OCI-LY1 (cell line): ENCODE measurements at regions not wholly inside any gene's neighbourhood (a gene's known extent, or its start where the extent isn't known, plus 50 kb on each side); places are given as distances from the start of the nearest gene placed in this dataset.

Source experiments
- H2AFZ ChIP-seq: fragments of 200-600 bp; sonication (generic), shearing (Covaris generic); 2 replicates; pipeline ENCODE4 v1.6.0; 2014; ENCODE audit warnings: antibody characterized with exemption, mild to moderate bottlenecking, low read length
- H3F3A ChIP-seq: fragments of 200-600 bp; sonication (generic), shearing (Covaris generic); 2 replicates; pipeline ENCODE4 v1.6.0; 2014; ENCODE audit warnings: mild to moderate bottlenecking, antibody characterized with exemption, low read length, moderate library complexity; ENCODE audit not compliant: insufficient read depth
- H3K27ac ChIP-seq: fragments of 200-600 bp; sonication (generic); 2 replicates; pipeline ENCODE4 v1.5.1; 2014; ENCODE audit warnings: low read length, mixed run types, mild to moderate bottlenecking, low read depth; ENCODE audit not compliant: poor library complexity, severe bottlenecking
- H3K27me3 ChIP-seq: fragments of 200-600 bp; sonication (generic); 2 replicates; pipeline ENCODE4 v1.6.0; 2014; ENCODE audit warnings: antibody characterized with exemption, mild to moderate bottlenecking, low read length, moderate library complexity; ENCODE audit not compliant: insufficient read depth
- H3K36me3 ChIP-seq: fragments of 200-600 bp; sonication (generic); 2 replicates; pipeline ENCODE4 v1.6.1; 2014; ENCODE audit warnings: mild to moderate bottlenecking, antibody characterized with exemption, low read length, moderate library complexity, mixed read lengths; ENCODE audit not compliant: insufficient read depth
- H3K4me1 ChIP-seq: fragments of 200-600 bp; sonication (generic); 2 replicates; pipeline ENCODE4 v1.5.1; 2014; ENCODE audit warnings: mild to moderate bottlenecking, low read length, moderate library complexity; ENCODE audit not compliant: insufficient read depth, severe bottlenecking
- H3K4me2 ChIP-seq: fragments of 200-600 bp; sonication (generic), shearing (Covaris generic); 2 replicates; pipeline ENCODE4 v1.6.1; 2014; ENCODE audit warnings: low read length
- H3K4me3 ChIP-seq: fragments of 200-600 bp; sonication (generic); 2 replicates; pipeline ENCODE4 v1.5.1; 2014; ENCODE audit warnings: low read length, low read depth, mild to moderate bottlenecking, mixed read lengths; ENCODE audit not compliant: poor library complexity, severe bottlenecking
- H3K79me2 ChIP-seq: fragments of 200-600 bp; shearing (Covaris generic); 2 replicates; pipeline ENCODE4 v1.6.1; 2016; ENCODE audit warnings: mixed run types, low read length, mixed read lengths; ENCODE audit not compliant: insufficient read depth
- H3K9ac ChIP-seq: fragments of 200-600 bp; sonication (generic), shearing (Covaris generic); 2 replicates; pipeline ENCODE4 v1.6.1; 2014; ENCODE audit warnings: mild to moderate bottlenecking, low read length, mixed read lengths
- H3K9me2 ChIP-seq: fragments of 200-600 bp; sonication (generic), shearing (Covaris generic); 2 replicates; pipeline ENCODE4 v1.6.1; 2014; ENCODE audit warnings: low read depth, mild to moderate bottlenecking, low read length, mixed read lengths
- H3K9me3 ChIP-seq: fragments of 200-600 bp; shearing (Covaris generic); 2 replicates; pipeline ENCODE4 v1.6.1; 2014; ENCODE audit warnings: low read length, mixed read lengths
- H4K20me1 ChIP-seq: fragments of 200-600 bp; sonication (generic), shearing (Covaris generic); 2 replicates; pipeline ENCODE4 v1.6.0; 2016; ENCODE audit warnings: mild to moderate bottlenecking, low read length; ENCODE audit not compliant: insufficient read depth
- CTCF ChIP-seq: fragments of 200-600 bp; sonication (generic), shearing (Covaris generic); IDR thresholded peaks from 2 replicates; pipeline ENCODE4 v1.5.1; 2017; ENCODE audit warnings: mild to moderate bottlenecking, antibody characterized with exemption, low read length, moderate library complexity, mixed read lengths
- EZH2 ChIP-seq: fragments of 200-600 bp; sonication (generic), shearing (Covaris generic); IDR thresholded peaks from 2 replicates; pipeline ENCODE4 v1.8.0; 2017; ENCODE audit warnings: borderline replicate concordance, mixed run types, mild to moderate bottlenecking, antibody characterized with exemption, low read length, moderate library complexity, mixed read lengths

GRCh38 chr10:43926875-43927406, 278.3 kb upstream of the ZNF32 start:
- TF ChIP-seq CTCF (no peak), EZH2 (no peak)
- no peaks in the 10 kb centered on the region for H3K79me2 ChIP-seq
- H3K36me3 ChIP-seq = no peaks in the 10 kb centered on the region
- no peaks in the 10 kb centered on the region for H4K20me1 ChIP-seq
- no peaks in the 10 kb centered on the region for H3K27me3 ChIP-seq
- H3K9ac ChIP-seq = no peak overlapping the region
- H2AFZ ChIP-seq = no peak overlapping the region
- no peak overlapping the region for H3K27ac ChIP-seq
- H3K4me1 ChIP-seq = no peaks in the 10 kb centered on the region
- H3K4me2 ChIP-seq = no peak overlapping the region
- H3K9me2 ChIP-seq = no peaks in the 10 kb centered on the region
- no peaks in the 10 kb centered on the region for H3K9me3 ChIP-seq
- no peak overlapping the region for H3K4me3 ChIP-seq
- H3F3A ChIP-seq = no peaks in the 10 kb centered on the region

DNA sequence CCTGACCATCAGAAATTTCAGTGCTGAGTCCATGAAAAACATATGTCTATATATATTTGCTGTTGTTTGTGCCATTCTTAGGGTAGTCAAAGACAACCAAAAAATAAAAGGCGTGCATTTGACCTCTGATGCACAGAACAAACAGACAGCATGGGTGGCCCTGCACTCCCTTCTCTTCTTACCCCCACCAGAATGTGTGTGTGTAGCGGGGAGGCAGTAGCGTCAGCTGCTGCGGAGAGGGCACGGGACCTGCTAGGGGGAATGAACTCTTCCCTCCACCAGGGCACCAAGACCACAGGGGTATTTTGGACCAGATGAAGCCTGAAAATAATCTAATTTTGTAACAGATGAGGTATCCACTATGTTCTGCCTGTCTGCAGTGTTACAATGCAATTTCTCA, 277.7 kb upstream of the ZNF32 start:
- Histone ChIP-seq H3K4me3 (no peak overlapping the region), H3F3A (no peaks in the 10 kb centered on the region), H3K79me2 (no peaks in the 10 kb centered on the region), H4K20me1 (no peaks in the 10 kb centered on the region), H3K4me1 (no peaks in the 10 kb centered on the region), H3K36me3 (no peaks in the 10 kb centered on the region), H3K9me2 (no peaks in the 10 kb centered on the region), H3K9ac (no peak overlapping the region), H3K4me2 (no peak overlapping the region), H2AFZ (no peak overlapping the region), H3K9me3 (no peaks in the 10 kb centered on the region), H3K27ac (no peak overlapping the region), H3K27me3 (no peaks in the 10 kb centered on the region)
- TF ChIP-seq CTCF = no peak
- TF ChIP-seq EZH2 = no peak

DNA sequence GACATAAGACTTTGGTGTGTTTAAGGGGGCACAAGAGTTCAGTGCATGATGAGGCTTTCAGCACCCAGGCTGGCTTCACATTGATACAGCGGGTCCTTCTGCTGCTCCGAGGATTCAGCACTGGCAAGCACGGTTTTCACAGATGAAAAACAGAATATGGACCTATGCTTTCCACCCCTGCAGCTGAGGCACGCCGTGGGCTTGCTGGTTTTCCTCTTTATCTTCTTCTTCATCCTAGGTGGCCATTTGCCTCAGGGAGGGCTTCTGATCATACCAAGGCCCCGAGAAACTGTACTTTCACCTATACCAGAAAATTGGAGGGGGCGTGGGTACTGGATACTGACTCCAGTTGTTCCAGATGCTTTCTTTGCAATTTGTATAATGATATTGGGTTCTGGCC, 277.1 kb upstream of the ZNF32 start:
- Histone ChIP-seq H2AFZ (no peak overlapping the region), H3K9ac (no peak overlapping the region), H3F3A (no peaks in the 10 kb centered on the region), H3K4me2 (no peak overlapping the region), H3K79me2 (no peaks in the 10 kb centered on the region), H3K27me3 (no peaks in the 10 kb centered on the region), H3K4me3 (no peak overlapping the region), H3K27ac (no peak overlapping the region), H3K9me3 (no peaks in the 10 kb centered on the region), H3K9me2 (no peaks in the 10 kb centered on the region), H3K36me3 (no peaks in the 10 kb centered on the region), H4K20me1 (no peaks in the 10 kb centered on the region), H3K4me1 (no peaks in the 10 kb centered on the region)
- TF ChIP-seq EZH2 (no peak), CTCF (no peak)
